22Rv1 (cell line): ENCODE measurements at regions not wholly inside any gene's neighbourhood (a gene's known extent, or its start where the extent isn't known, plus 50 kb on each side); places are given as distances from the start of the nearest gene placed in this dataset.

Experiments
- H3K27ac ChIP-seq: fragments of 450-650 bp; 2 replicates; pipeline ENCODE4 v1.5.1; 2017
- CTCF ChIP-seq: fragments of 450-650 bp; IDR thresholded peaks from 2 replicates; pipeline ENCODE4 v1.5.1; 2017; ENCODE audit warnings: mild to moderate bottlenecking
- ZFX ChIP-seq: fragments of 450-650 bp; IDR thresholded peaks from 2 replicates; pipeline ENCODE4 v1.6.1; 2017; ENCODE audit warnings: antibody characterized with exemption, borderline replicate concordance

DNA sequence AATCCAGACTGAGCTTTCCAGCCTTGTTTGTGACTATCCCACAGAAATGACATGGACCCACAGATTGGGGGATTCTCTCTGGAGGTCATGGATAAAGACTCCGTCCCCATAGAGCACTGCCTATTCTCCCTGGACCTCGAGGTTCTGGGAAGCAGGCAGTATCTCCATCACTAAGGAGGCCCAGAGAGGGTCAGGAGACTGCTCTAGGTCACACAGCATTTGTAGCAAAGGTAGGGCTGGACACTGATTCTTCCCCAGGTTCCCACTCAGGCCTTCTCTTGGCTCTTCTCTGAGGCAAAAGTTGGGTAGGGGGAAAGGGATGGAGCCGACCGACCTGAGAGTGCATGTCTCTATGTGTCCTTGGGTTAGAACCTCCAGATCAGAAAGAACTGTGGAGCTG, 80.9 kb downstream of the PTPRS start:
- TF ChIP-seq CTCF = no peak
- TF ChIP-seq ZFX = no peak

GRCh38 chr19:5257155-5258045, 83.2 kb downstream of the PTPRS start:
- TF ChIP-seq ZFX = no peak
- no peak for TF ChIP-seq CTCF

More for the DNA sequence above, 80.9 kb downstream of the PTPRS start:
- H3K27ac ChIP-seq = no peak overlapping the region

GRCh38 chr19:5255602-5256231, 84.9 kb downstream of the PTPRS start:
- no peak for TF ChIP-seq CTCF
- no peak overlapping the region for H3K27ac ChIP-seq

More at GRCh38 chr19:5257155-5258045, 83.2 kb downstream of the PTPRS start:
- no peak overlapping the region for H3K27ac ChIP-seq

DNA sequence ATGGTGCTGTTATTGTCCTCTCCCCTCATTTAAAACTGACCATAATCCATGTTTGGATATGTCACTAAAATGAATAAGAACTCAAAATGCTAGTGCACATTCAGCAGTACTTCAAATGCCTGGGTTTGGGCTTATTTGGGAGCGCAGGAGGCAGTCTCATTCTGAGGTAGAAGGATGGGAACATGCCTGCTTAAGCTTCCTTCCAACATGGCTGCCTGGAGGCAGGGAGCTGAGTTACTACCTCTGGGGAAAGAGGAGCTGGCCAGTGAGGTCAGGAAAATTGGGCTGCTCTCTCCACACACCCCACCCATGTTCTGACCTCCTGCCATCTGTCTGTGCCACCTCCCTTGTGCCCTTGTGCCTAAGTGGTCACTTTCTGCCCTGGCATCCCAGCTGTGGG, 85.7 kb downstream of the PTPRS start:
- no peak for TF ChIP-seq CTCF
- TF ChIP-seq ZFX = no peak
- no peak overlapping the region for H3K27ac ChIP-seq

- no peak for TF ChIP-seq CTCF
- TF ChIP-seq ZFX = no peak
- H3K27ac ChIP-seq = no peak overlapping the region
Measured at GRCh38 chr19:5254543-5254942, 86.1 kb downstream of the PTPRS start.

- H3K27ac ChIP-seq = no peak overlapping the region
- no peak for TF ChIP-seq CTCF
- TF ChIP-seq ZFX = no peak
Measured at GRCh38 chr19:5253406-5254110, 87.1 kb downstream of the PTPRS start.
